Gastroesophageal sphincter (tissue), 3 donors: ENCODE measurements at regions not wholly inside any gene's neighbourhood (a gene's known extent, or its start where the extent isn't known, plus 50 kb on each side); places are given as distances from the start of the nearest gene placed in this dataset.

Experiments
- CTCF ChIP-seq, 4 experiments: fragments of 200-600 bp in 2 of 4; fragments of 450-650 bp in 2 of 4; sonication (generic) in 1 of 4; IDR thresholded peaks; one replicate each; pipeline ENCODE4 v1.5.1; 2017 to 2019; ENCODE audit warnings: antibody characterized with exemption in 4 of 4, mild to moderate bottlenecking in 2 of 4, moderate library complexity in 2 of 4
- POLR2A ChIP-seq, 2 donors: fragments of 450-650 bp; IDR thresholded peaks; one replicate each; pipeline ENCODE4 v1.6.1; 2017; ENCODE audit warnings: antibody characterized with exemption in 2 of 2, mild to moderate bottlenecking in 2 of 2, moderate library complexity in 1 of 2
- POLR2AphosphoS5 ChIP-seq: sonication (generic); formaldehyde crosslinking; IDR thresholded peaks from one replicate; pipeline ENCODE4 v1.6.1; 2017; ENCODE audit warnings: antibody characterized with exemption

DNA sequence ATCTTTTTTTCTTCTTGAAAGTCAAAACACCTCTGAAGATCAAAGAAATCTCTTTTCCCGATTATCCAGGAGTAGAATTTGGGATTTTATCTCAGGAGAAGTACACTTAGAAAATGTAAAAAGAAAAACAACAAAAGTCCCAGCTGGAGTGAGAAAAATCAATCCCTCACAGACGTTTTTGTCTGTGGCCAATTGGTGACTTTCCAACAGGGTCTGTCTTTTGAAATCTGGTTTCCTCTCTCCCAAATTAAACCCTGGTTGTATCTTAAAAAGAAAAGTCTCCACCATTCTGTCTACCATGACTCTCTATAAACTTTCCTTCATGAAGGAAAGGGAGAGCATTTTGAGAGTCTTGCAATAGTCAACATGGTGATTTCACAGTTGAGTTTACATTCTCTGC is 88.1 kb downstream of the DACT1 start:
- no peak for TF ChIP-seq CTCF (IDR thresholded peaks at IDR 0.05)
- TF ChIP-seq POLR2AphosphoS5 = no peak
- TF ChIP-seq POLR2A (IDR thresholded peaks at IDR 0.05) = no peak
